SK-N-MC (cell line): ENCODE measurements at regions not wholly inside any gene's neighbourhood (a gene's known extent, or its start where the extent isn't known, plus 50 kb on each side); places are given as distances from the start of the nearest gene placed in this dataset.

ENCODE experiments used
- EZH2 ChIP-seq: fragments of 200-600 bp; sonication (generic); IDR thresholded peaks from one replicate; pipeline ENCODE4 v1.6.1; 2017; ENCODE audit warnings: antibody characterized with exemption
- FOXP2 ChIP-seq: optimal IDR thresholded peaks from 2 replicates; pipeline ENCODE3; 2011; ENCODE audit warnings: mild to moderate bottlenecking, moderate library complexity; ENCODE audit not compliant: insufficient read depth; ENCODE audit errors: extremely low read length, control extremely low read depth
- POLR2AphosphoS5 ChIP-seq: IDR thresholded peaks from 2 replicates; pipeline ENCODE4 v1.6.1; 2012; ENCODE audit warnings: mild to moderate bottlenecking, low read depth, low read length, borderline replicate concordance

- no peak for TF ChIP-seq EZH2
- TF ChIP-seq POLR2AphosphoS5: no peak
- TF ChIP-seq FOXP2: no peak
Measured at GRCh38 chr9:108512426-108513173, 343.2 kb downstream of the ACTL7B start.
